DOHH2 (cell line): ENCODE measurements at regions not wholly inside any gene's neighbourhood (a gene's known extent, or its start where the extent isn't known, plus 50 kb on each side); places are given as distances from the start of the nearest gene placed in this dataset.

ENCODE experiments used
- H3F3A ChIP-seq: fragments of 200-600 bp; sonication (generic), shearing (Covaris generic); 2 replicates; pipeline ENCODE4 v1.6.0; 2016; ENCODE audit warnings: antibody characterized with exemption, mild to moderate bottlenecking; ENCODE audit not compliant: control insufficient read depth, insufficient read depth
- H3K27ac ChIP-seq: fragments of 200-600 bp; sonication (generic); 2 replicates; pipeline ENCODE4 v1.5.1; 2014; ENCODE audit warnings: low read depth, mild to moderate bottlenecking, low read length, moderate library complexity
- H3K27me3 ChIP-seq: fragments of 200-600 bp; sonication (generic); 2 replicates; pipeline ENCODE4 v1.6.1; 2014; ENCODE audit warnings: mild to moderate bottlenecking, low read length, mixed read lengths; ENCODE audit not compliant: control insufficient read depth
- H3K36me3 ChIP-seq: fragments of 200-600 bp; sonication (generic); 2 replicates; pipeline ENCODE4 v1.6.1; 2014; ENCODE audit warnings: mild to moderate bottlenecking, low read length, moderate library complexity, mixed read lengths; ENCODE audit not compliant: control insufficient read depth
- H3K4me1 ChIP-seq: fragments of 200-600 bp; sonication (generic); 2 replicates; pipeline ENCODE4 v1.6.1; 2014; ENCODE audit warnings: mild to moderate bottlenecking, low read length, mixed read lengths; ENCODE audit not compliant: control insufficient read depth
- H3K4me2 ChIP-seq: fragments of 200-600 bp; sonication (generic); 2 replicates; pipeline ENCODE4 v1.6.0; 2014; ENCODE audit warnings: mild to moderate bottlenecking, low read length, moderate library complexity
- H3K4me3 ChIP-seq: fragments of 200-600 bp; sonication (generic); 2 replicates; pipeline ENCODE4 v1.5.1; 2014; ENCODE audit warnings: mild to moderate bottlenecking, low read length, mixed read lengths
- H3K79me2 ChIP-seq: fragments of 200-600 bp; sonication (generic); 2 replicates; pipeline ENCODE4 v1.6.1; 2014; ENCODE audit warnings: mild to moderate bottlenecking, low read length, mixed read lengths; ENCODE audit not compliant: control insufficient read depth
- H3K9me2 ChIP-seq: fragments of 200-600 bp; sonication (generic); replicated peaks from 2 replicates; pipeline ENCODE4 v1.6.1; 2014; ENCODE audit warnings: mild to moderate bottlenecking, low read length, mixed read lengths; ENCODE audit not compliant: control insufficient read depth
- H3K9me3 ChIP-seq: fragments of 200-600 bp; sonication (generic); 2 replicates; pipeline ENCODE4 v1.6.1; 2014; ENCODE audit warnings: antibody characterized with exemption, low read length, mixed read lengths; ENCODE audit not compliant: control insufficient read depth, insufficient read depth
- H4K20me1 ChIP-seq: fragments of 200-600 bp; sonication (generic); 2 replicates; pipeline ENCODE4 v1.6.0; 2014; ENCODE audit warnings: low read depth, mild to moderate bottlenecking, antibody characterized with exemption, low read length, moderate library complexity; ENCODE audit not compliant: control insufficient read depth, insufficient read depth
- EZH2phosphoT487 ChIP-seq: fragments of 200-600 bp; sonication (generic); IDR thresholded peaks from 2 replicates; pipeline ENCODE4 v1.6.1; 2017; ENCODE audit warnings: borderline replicate concordance, mild to moderate bottlenecking, antibody characterized with exemption, low read length, moderate library complexity, mixed read lengths
- TF ChIP-seq, protein P1 (sequence below): fragments of 200-600 bp; sonication (generic); IDR thresholded peaks from one replicate; pipeline ENCODE4 v1.5.1; 2014; ENCODE audit warnings: antibody characterized with exemption, mild to moderate bottlenecking, low read depth, low read length; ENCODE audit not compliant: poor library complexity, severe bottlenecking

DNA sequence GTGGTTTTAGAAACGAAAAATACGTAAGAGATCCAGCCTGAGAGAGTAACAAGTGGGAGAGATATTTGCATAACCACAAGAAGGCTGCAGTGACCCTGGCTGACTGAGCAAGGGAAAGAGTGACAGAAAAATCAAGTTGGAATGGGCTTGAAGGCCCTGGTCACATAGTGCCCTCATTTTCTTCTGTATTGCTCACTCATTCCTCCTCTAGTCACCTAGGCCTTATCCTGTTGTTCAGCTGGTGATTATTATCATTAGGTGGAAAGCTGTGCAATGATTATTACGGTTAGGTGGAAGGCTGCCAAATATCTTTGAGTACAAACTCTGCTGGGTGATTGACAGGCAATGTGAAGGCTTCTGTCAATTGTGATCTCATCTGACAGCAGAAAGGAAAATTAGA lies 2384.1 kb downstream of the PCDH7 start:
- Histone ChIP-seq H3K4me2 (peak overlapping the region; percentile 59), H3K36me3 (no peaks in the 10 kb centered on the region), H3K9me2 (no peaks in the 10 kb centered on the region), H3K79me2 (no peaks in the 10 kb centered on the region), H3K9me3 (no peaks in the 10 kb centered on the region), H3K4me1 (peaks cover 20% of the 10 kb centered on the region), H4K20me1 (no peaks in the 10 kb centered on the region), H3K27me3 (no peaks in the 10 kb centered on the region), H3K27ac (peak overlapping the region; percentile 55), H3F3A (no peaks in the 10 kb centered on the region; the same call in 1 of the 2 replicates), H3K4me3 (peak overlapping the region; percentile 55)
- no peak for TF ChIP-seq EZH2phosphoT487
- TF ChIP-seq, protein P1, sequence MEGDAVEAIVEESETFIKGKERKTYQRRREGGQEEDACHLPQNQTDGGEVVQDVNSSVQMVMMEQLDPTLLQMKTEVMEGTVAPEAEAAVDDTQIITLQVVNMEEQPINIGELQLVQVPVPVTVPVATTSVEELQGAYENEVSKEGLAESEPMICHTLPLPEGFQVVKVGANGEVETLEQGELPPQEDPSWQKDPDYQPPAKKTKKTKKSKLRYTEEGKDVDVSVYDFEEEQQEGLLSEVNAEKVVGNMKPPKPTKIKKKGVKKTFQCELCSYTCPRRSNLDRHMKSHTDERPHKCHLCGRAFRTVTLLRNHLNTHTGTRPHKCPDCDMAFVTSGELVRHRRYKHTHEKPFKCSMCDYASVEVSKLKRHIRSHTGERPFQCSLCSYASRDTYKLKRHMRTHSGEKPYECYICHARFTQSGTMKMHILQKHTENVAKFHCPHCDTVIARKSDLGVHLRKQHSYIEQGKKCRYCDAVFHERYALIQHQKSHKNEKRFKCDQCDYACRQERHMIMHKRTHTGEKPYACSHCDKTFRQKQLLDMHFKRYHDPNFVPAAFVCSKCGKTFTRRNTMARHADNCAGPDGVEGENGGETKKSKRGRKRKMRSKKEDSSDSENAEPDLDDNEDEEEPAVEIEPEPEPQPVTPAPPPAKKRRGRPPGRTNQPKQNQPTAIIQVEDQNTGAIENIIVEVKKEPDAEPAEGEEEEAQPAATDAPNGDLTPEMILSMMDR: no peak

DNA sequence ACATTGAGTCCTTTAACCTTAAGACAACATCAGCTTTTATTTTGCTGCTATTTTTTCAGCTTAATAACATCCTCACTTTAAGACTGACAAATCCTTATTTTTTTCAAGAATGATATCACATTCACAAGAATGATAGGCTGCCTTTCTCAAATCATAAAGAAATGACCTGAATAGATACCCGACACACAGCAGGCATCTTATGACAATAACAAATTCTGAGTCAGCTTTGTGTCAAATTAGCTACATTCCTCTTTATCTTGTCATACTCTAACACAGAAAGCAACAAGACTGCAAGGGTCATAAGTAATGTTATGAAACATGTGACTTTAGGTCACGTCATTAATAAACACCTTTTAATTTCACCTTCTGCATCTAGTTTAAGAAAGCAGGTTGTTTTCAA lies 2387.6 kb downstream of the PCDH7 start:
- Histone ChIP-seq H3K79me2 (no peaks in the 10 kb centered on the region), H3K36me3 (no peaks in the 10 kb centered on the region), H3K9me2 (no peaks in the 10 kb centered on the region), H3K4me2 (no peak overlapping the region), H3K4me1 (peaks cover 20% of the 10 kb centered on the region), H3K27me3 (no peaks in the 10 kb centered on the region), H3K9me3 (no peaks in the 10 kb centered on the region), H3K4me3 (no peak overlapping the region), H3F3A (no peaks in the 10 kb centered on the region), H3K27ac (no peak overlapping the region), H4K20me1 (no peaks in the 10 kb centered on the region)
- no peak for TF ChIP-seq EZH2phosphoT487
- TF ChIP-seq, protein P1: no peak

DNA sequence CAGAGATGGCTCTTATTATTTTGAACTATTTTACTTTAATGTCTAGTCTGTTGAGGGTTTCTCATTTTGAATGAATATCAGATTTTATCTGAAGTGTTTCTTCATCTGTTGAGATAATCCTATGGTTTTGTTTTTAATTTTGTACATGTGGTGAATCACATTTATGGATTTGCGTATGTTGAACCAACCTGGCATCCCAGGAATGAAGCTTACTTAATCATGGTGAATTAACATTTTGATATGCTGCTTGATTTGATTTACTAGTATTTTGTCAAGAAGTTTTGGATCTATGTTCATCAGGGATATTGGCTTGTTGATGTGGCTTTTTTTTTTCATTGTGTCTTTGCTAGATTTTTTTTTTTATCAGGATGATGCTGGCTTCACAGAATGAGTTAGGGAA lies 2390.9 kb downstream of the PCDH7 start:
- TF ChIP-seq, protein P1: no peak
- no peak for TF ChIP-seq EZH2phosphoT487
- H3K9me2 ChIP-seq: no peaks in the 10 kb centered on the region
- no peaks in the 10 kb centered on the region for H3K36me3 ChIP-seq
- no peaks in the 10 kb centered on the region for H3K9me3 ChIP-seq
- no peaks in the 10 kb centered on the region for H3K79me2 ChIP-seq
- no peaks in the 10 kb centered on the region for H3K4me1 ChIP-seq
- H3K4me3 ChIP-seq: no peak overlapping the region
- H3K27ac ChIP-seq: no peak overlapping the region
- H3K4me2 ChIP-seq: no peak overlapping the region
- H3K27me3 ChIP-seq: no peaks in the 10 kb centered on the region
- H4K20me1 ChIP-seq: no peaks in the 10 kb centered on the region
- H3F3A ChIP-seq: no peaks in the 10 kb centered on the region

DNA sequence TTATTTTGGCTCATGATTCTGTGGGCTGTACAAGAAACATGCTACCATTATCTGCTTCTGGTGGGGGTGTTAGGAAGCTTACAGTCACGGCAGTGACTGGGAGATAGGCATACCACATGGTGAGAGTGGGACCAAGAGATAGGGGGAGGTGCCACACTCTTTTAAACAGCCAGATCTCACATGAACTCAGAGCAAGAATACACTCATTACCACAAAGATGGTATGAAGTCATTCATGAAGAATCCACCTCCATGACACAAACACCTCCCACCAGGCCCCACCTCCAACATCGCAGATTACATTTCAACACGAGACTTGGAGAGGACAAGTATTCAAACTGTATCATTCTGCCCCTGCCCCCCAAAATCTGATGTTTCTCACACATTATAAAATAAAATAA lies 2396.7 kb downstream of the PCDH7 start:
- Histone ChIP-seq H3K9me3 (peaks cover 7% of the 10 kb centered on the region; the same call in 1 of the 2 replicates), H3F3A (no peaks in the 10 kb centered on the region), H4K20me1 (no peaks in the 10 kb centered on the region), H3K27me3 (no peaks in the 10 kb centered on the region), H3K4me3 (no peak overlapping the region), H3K9me2 (no peaks in the 10 kb centered on the region), H3K4me1 (no peaks in the 10 kb centered on the region), H3K27ac (no peak overlapping the region), H3K4me2 (no peak overlapping the region), H3K79me2 (no peaks in the 10 kb centered on the region), H3K36me3 (no peaks in the 10 kb centered on the region)
- TF ChIP-seq EZH2phosphoT487: no peak
- TF ChIP-seq, protein P1: no peak
